MM.1S (cell line): ENCODE measurements at regions not wholly inside any gene's neighbourhood (a gene's known extent, or its start where the extent isn't known, plus 50 kb on each side); places are given as distances from the start of the nearest gene placed in this dataset.

Source experiments
- EZH2 ChIP-seq: fragments of 300-600 bp; sonication (generic); optimal IDR thresholded peaks from 2 replicates; pipeline ENCODE3; 2017; ENCODE audit warnings: low read depth, mild to moderate bottlenecking, antibody characterized with exemption, low read length, mixed read lengths
- EZH2phosphoT487 ChIP-seq: fragments of 300-600 bp; sonication (generic); IDR thresholded peaks from 2 replicates; pipeline ENCODE4 v1.6.1; 2018; ENCODE audit warnings: antibody characterized with exemption, low read length
- TF ChIP-seq, protein P1 (sequence below): fragments of 300-600 bp; sonication (generic); IDR thresholded peaks from 2 replicates; pipeline ENCODE4 v1.5.1; 2016; ENCODE audit warnings: antibody characterized with exemption, low read length, mixed read lengths

DNA sequence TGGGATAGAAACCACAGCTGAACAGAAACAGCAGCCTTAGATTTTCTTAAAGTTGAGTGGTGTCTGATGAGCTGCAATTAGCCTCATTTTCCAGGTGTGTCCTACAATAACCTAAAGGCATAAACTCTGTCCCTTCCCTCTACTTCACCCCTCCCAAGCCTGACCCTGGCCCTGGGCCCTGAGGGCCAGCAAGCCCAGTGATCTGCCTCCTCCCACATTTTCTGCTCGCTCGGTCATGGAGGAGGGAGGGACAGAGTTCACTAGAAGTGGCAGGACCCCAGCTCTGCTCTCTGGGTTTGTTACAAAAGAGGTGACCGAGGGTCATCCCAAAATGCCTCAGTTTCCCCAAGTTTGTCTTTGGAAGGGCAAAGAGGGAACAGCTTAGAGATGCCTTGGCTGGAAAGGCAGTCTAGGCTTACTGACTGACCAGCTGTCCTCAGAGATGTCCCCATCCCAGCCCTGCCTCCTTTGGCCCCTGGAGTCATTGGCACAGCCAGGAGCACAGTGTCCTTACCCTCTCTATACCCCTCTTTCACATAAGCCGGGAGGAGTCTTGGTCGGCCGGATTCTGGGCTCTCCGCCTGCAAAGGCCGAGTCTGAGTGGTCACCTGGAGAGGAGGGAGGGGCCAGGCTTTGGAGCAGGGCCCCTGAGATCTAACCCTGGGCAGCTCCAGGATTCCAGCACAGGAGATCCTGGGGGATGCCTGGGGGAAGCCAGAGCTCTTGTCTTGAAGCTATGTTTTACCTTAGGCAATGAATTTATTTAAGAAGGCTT is 172.7 kb downstream of the PTPRU start:
- TF ChIP-seq, protein P1, sequence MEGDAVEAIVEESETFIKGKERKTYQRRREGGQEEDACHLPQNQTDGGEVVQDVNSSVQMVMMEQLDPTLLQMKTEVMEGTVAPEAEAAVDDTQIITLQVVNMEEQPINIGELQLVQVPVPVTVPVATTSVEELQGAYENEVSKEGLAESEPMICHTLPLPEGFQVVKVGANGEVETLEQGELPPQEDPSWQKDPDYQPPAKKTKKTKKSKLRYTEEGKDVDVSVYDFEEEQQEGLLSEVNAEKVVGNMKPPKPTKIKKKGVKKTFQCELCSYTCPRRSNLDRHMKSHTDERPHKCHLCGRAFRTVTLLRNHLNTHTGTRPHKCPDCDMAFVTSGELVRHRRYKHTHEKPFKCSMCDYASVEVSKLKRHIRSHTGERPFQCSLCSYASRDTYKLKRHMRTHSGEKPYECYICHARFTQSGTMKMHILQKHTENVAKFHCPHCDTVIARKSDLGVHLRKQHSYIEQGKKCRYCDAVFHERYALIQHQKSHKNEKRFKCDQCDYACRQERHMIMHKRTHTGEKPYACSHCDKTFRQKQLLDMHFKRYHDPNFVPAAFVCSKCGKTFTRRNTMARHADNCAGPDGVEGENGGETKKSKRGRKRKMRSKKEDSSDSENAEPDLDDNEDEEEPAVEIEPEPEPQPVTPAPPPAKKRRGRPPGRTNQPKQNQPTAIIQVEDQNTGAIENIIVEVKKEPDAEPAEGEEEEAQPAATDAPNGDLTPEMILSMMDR, result no peak
- TF ChIP-seq EZH2, result no peak
- TF ChIP-seq EZH2phosphoT487, result no peak
